Neural progenitor cell (in vitro differentiated cells): ENCODE measurements at regions not wholly inside any gene's neighbourhood (a gene's known extent, or its start where the extent isn't known, plus 50 kb on each side); places are given as distances from the start of the nearest gene placed in this dataset.

Experiments
- EZH2 ChIP-seq: fragments of 200-600 bp; sonication (generic); IDR thresholded peaks from 2 replicates; pipeline ENCODE4 v1.6.1; 2017; ENCODE audit warnings: antibody characterized with exemption, mild to moderate bottlenecking, moderate library complexity
- TF ChIP-seq, protein P1 (sequence below): fragments of 200-600 bp; sonication (generic); IDR thresholded peaks from 2 replicates; pipeline ENCODE4 v1.5.1; 2017; ENCODE audit warnings: antibody characterized with exemption, mild to moderate bottlenecking

- TF ChIP-seq, protein P1, sequence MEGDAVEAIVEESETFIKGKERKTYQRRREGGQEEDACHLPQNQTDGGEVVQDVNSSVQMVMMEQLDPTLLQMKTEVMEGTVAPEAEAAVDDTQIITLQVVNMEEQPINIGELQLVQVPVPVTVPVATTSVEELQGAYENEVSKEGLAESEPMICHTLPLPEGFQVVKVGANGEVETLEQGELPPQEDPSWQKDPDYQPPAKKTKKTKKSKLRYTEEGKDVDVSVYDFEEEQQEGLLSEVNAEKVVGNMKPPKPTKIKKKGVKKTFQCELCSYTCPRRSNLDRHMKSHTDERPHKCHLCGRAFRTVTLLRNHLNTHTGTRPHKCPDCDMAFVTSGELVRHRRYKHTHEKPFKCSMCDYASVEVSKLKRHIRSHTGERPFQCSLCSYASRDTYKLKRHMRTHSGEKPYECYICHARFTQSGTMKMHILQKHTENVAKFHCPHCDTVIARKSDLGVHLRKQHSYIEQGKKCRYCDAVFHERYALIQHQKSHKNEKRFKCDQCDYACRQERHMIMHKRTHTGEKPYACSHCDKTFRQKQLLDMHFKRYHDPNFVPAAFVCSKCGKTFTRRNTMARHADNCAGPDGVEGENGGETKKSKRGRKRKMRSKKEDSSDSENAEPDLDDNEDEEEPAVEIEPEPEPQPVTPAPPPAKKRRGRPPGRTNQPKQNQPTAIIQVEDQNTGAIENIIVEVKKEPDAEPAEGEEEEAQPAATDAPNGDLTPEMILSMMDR = no peak
- TF ChIP-seq EZH2 = no peak
These were observed 344.9 kb downstream of the ETS1 start for GRCh38 chr11:128242451-128242850.
